ENCODE measurements at regions not wholly inside any gene's neighbourhood (a gene's known extent, or its start where the extent isn't known, plus 50 kb on each side); places are given as distances from the start of the nearest gene placed in this dataset.
"Not testable (repeated sequence)": the region's sequence is repeated elsewhere in the genome, so short reads cannot be mapped to it uniquely, and the experiment has no call there.

- FAIRE-seq: peak; percentile 51
These were observed 69.4 kb upstream of the EVL start for GRCh38 chr14:99995700-99996356.

GRCh38 chr14:99996951-99997571, 68.2 kb upstream of the EVL start:
- no peak for FAIRE-seq

DNA sequence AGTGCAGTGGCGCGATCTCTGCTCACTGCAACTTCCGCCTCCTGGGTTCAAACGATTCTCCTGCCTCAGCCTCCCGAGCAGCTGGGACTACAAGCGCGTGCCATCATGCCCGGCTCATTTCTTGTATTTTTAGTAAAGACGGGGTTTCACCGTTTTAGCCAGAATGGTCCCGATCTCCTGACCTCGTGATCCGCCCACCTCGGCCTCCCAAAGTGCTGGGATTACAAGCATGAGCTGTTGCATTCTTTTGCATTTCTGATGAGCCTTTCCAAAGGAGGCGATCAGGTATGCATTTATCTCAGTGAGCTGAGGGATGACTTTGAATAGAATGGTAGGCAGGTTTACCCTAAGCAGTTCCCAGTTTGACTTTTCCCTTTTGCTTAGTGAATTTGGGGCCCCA, 64.8 kb upstream of the EVL start:
- FAIRE-seq: not testable (repeated sequence)

GRCh38 chr14:100004392-100004791, 60.8 kb upstream of the EVL start:
- FAIRE-seq: peak; percentile 7

DNA sequence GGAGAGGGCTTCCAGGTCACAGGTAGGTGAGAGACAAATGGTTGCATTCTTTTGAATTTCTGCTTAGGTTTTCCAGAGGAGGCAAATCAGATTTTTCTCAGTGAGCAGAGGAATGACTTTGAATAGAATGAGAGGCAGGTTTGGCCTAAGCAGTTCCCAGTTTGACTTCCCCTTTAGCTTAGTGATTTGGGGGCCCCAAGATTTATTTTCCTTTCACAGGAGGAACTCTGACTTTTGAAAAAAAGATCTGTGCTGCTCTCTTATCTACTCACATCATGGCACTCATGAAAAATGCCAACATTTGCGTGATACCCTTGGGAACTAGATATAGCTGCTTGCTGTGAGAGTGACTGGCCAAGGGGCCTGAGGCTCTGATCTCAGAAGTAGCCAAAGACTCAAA, 58.0 kb upstream of the EVL start:
- FAIRE-seq: no peak

- FAIRE-seq: not testable (repeated sequence)
These were observed 55.4 kb upstream of the EVL start for GRCh38 chr14:100009802-100010201.

- no peak for FAIRE-seq
These were observed 54.5 kb upstream of the EVL start for GRCh38 chr14:100010679-100011078.

- FAIRE-seq: no peak
These were observed 53.4 kb upstream of the EVL start for GRCh38 chr14:100011628-100012325.

DNA sequence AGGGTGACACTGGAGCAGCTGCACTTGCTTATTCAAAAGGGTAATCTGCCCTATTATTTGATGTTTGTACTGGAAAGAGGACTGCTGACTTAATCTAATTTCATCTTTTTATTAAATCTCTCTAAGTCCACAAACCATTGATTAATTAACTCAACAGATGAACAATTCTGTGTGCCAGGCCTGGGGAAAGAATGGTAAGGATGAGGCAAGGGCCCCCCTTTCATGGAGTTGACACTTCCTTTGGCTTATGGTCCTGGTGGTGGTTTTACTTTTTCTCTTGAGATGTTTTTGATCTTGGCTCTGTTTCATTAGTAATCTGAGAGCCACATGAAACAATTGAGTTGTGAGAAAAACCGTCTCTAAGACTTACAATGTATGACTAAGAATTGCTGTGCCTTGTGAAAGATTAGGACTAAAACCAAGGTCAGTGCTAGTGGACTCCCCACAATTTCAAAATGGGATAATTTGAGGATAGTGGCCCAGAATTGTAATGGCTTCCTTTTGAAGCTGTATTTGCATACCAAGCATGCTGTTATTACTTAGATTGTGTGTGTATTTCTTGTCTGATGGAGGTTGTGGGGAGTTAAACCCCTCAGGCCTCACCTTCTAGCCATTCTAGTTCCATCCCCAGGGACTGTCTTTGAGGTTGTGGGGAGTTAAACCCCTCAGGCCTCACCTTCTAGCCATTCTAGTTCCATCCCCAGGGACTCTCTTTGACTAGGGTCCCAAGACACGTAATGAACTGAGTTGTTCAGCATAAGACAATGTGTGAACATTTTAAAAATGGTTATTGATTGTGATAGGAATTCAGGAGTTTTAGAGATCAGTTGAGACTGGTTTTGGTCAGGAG, 52.5 kb upstream of the EVL start:
- no peak for FAIRE-seq

DNA sequence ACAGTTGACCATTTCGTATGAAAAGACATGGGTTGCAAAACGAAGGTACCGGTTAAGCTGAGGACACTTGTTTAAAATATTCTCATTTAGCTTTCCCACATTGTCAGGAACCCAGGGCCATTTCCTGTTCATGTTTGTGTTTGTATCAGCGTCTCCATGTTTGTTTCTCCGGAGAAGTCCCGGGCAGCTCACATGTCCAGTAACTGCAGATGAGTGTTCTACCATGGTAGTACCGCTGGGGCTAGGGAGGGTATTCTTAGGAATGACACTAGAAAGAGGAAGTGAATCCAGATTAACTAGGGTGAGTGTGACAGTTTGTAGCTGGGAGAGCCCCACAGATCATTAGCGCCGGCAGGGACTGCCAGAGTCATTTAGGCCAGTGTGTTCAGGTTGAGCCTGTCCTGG, 50.0 kb upstream of the EVL start:
- no peak for FAIRE-seq
